ENCODE measurements at regions not wholly inside any gene's neighbourhood (a gene's known extent, or its start where the extent isn't known, plus 50 kb on each side); places are given as distances from the start of the nearest gene placed in this dataset.

DNA sequence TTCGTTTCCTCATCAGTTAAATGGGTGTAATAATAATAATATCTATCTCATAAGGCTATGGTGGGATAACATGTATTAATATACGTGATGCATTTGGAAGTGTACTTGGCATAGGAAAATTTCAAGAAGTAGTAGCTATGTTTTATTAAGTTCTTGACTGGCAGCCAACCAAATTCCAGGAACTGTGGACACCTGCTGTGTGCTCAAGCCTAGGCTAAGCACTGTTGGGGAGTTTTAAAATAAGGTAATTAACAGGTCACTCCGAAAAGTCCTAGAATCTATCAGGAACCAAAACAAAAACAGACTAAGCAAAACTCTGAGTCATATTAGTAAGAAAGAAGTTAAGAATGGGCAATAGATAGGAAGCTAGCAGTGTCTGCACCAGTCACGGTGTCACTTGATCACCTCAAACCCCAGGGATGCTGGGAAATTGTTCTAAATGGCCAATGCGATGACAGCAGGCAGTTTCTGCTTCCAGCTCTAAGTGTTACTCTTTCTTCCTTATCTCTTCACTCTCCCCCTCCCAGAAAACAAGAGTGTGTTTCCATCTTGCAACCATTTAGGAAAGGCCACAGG lies 92.0 kb upstream of the GDF10 start:
- no peak for TF ChIP-seq ZBTB7A (tag by site-specific recombination; IDR thresholded peaks at IDR 0.05; ENCODE audit: low read depth)
- TF ChIP-seq, protein P1, sequence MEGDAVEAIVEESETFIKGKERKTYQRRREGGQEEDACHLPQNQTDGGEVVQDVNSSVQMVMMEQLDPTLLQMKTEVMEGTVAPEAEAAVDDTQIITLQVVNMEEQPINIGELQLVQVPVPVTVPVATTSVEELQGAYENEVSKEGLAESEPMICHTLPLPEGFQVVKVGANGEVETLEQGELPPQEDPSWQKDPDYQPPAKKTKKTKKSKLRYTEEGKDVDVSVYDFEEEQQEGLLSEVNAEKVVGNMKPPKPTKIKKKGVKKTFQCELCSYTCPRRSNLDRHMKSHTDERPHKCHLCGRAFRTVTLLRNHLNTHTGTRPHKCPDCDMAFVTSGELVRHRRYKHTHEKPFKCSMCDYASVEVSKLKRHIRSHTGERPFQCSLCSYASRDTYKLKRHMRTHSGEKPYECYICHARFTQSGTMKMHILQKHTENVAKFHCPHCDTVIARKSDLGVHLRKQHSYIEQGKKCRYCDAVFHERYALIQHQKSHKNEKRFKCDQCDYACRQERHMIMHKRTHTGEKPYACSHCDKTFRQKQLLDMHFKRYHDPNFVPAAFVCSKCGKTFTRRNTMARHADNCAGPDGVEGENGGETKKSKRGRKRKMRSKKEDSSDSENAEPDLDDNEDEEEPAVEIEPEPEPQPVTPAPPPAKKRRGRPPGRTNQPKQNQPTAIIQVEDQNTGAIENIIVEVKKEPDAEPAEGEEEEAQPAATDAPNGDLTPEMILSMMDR (tag by site-specific recombination; IDR thresholded peaks at IDR 0.05) = no peak
- no peak for TF ChIP-seq ZNF670 (tag by site-specific recombination; IDR thresholded peaks at IDR 0.05; ENCODE audit: low read depth)
- no peak for TF ChIP-seq ZNF837 (tag by site-specific recombination; IDR thresholded peaks at IDR 0.05)
- TF ChIP-seq, protein P2, sequence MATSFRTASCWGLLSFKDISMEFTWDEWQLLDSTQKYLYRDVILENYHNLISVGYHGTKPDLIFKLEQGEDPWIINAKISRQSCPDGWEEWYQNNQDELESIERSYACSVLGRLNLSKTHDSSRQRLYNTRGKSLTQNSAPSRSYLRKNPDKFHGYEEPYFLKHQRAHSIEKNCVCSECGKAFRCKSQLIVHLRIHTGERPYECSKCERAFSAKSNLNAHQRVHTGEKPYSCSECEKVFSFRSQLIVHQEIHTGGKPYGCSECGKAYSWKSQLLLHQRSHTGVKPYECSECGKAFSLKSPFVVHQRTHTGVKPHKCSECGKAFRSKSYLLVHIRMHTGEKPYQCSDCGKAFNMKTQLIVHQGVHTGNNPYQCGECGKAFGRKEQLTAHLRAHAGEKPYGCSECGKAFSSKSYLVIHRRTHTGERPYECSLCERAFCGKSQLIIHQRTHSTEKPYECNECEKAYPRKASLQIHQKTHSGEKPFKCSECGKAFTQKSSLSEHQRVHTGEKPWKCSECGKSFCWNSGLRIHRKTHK (tag by site-specific recombination; IDR thresholded peaks at IDR 0.05) = no peak
- no peak for TF ChIP-seq ZEB2 (tag by site-specific recombination; IDR thresholded peaks at IDR 0.05)
- no peak for TF ChIP-seq ZNF23 (tag by site-specific recombination; IDR thresholded peaks at IDR 0.05; ENCODE audit: borderline replicate concordance)
- TF ChIP-seq HOXA7 (CRISPR knock-in tag; IDR thresholded peaks at IDR 0.05; ENCODE audit: borderline replicate concordance) = no peak
- TF ChIP-seq, protein P3, sequence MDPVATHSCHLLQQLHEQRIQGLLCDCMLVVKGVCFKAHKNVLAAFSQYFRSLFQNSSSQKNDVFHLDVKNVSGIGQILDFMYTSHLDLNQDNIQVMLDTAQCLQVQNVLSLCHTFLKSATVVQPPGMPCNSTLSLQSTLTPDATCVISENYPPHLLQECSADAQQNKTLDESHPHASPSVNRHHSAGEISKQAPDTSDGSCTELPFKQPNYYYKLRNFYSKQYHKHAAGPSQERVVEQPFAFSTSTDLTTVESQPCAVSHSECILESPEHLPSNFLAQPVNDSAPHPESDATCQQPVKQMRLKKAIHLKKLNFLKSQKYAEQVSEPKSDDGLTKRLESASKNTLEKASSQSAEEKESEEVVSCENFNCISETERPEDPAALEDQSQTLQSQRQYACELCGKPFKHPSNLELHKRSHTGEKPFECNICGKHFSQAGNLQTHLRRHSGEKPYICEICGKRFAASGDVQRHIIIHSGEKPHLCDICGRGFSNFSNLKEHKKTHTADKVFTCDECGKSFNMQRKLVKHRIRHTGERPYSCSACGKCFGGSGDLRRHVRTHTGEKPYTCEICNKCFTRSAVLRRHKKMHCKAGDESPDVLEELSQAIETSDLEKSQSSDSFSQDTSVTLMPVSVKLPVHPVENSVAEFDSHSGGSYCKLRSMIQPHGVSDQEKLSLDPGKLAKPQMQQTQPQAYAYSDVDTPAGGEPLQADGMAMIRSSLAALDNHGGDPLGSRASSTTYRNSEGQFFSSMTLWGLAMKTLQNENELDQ (tag by site-specific recombination; IDR thresholded peaks at IDR 0.05; ENCODE audit: low read depth) = no peak
- TF ChIP-seq, protein P4, sequence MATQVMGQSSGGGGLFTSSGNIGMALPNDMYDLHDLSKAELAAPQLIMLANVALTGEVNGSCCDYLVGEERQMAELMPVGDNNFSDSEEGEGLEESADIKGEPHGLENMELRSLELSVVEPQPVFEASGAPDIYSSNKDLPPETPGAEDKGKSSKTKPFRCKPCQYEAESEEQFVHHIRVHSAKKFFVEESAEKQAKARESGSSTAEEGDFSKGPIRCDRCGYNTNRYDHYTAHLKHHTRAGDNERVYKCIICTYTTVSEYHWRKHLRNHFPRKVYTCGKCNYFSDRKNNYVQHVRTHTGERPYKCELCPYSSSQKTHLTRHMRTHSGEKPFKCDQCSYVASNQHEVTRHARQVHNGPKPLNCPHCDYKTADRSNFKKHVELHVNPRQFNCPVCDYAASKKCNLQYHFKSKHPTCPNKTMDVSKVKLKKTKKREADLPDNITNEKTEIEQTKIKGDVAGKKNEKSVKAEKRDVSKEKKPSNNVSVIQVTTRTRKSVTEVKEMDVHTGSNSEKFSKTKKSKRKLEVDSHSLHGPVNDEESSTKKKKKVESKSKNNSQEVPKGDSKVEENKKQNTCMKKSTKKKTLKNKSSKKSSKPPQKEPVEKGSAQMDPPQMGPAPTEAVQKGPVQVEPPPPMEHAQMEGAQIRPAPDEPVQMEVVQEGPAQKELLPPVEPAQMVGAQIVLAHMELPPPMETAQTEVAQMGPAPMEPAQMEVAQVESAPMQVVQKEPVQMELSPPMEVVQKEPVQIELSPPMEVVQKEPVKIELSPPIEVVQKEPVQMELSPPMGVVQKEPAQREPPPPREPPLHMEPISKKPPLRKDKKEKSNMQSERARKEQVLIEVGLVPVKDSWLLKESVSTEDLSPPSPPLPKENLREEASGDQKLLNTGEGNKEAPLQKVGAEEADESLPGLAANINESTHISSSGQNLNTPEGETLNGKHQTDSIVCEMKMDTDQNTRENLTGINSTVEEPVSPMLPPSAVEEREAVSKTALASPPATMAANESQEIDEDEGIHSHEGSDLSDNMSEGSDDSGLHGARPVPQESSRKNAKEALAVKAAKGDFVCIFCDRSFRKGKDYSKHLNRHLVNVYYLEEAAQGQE (tag by site-specific recombination; IDR thresholded peaks at IDR 0.05) = no peak
- TF ChIP-seq ZNF16 (tag by site-specific recombination; IDR thresholded peaks at IDR 0.05; ENCODE audit: low read depth) = no peak
- TF ChIP-seq ZNF239 (tag by site-specific recombination; IDR thresholded peaks at IDR 0.05) = no peak
- TF ChIP-seq ZNF138 (tag by site-specific recombination; IDR thresholded peaks at IDR 0.05; ENCODE audit: borderline replicate concordance) = no peak

All from HEK293 (cell line).